Ascending aorta (tissue), 2 donors: ENCODE measurements at regions not wholly inside any gene's neighbourhood (a gene's known extent, or its start where the extent isn't known, plus 50 kb on each side); places are given as distances from the start of the nearest gene placed in this dataset.
"Not testable (repeated sequence)": the region's sequence is repeated elsewhere in the genome, so short reads cannot be mapped to it uniquely, and the experiment has no call there.

Experiments
- DNase-seq, 2 donors: peaks; one replicate each; pipeline ENCODE4 v3.0.0-alpha.2; 2019; ENCODE audit warnings: low spot score in 2 of 2
- H3K27ac ChIP-seq, 2 donors: fragments of 200-600 bp; sonication (generic); one replicate each; pipeline ENCODE4 v1.5.1; 2016 to 2017; ENCODE audit warnings: mild to moderate bottlenecking in 1 of 2
- H3K27me3 ChIP-seq: fragments of 200-600 bp; sonication (generic); one replicate; pipeline ENCODE4 v1.5.1; 2017
- H3K36me3 ChIP-seq, 2 donors: fragments of 200-600 bp; sonication (generic); one replicate each; pipeline ENCODE4 v1.5.1; 2016
- H3K4me1 ChIP-seq, 2 donors: fragments of 200-600 bp; sonication (generic); one replicate each; pipeline ENCODE4 v1.5.1; 2016 to 2017; ENCODE audit warnings: mild to moderate bottlenecking in 1 of 2
- H3K4me3 ChIP-seq, 2 donors: fragments of 200-600 bp; sonication (generic); one replicate each; pipeline ENCODE4 v1.5.1; 2016 to 2017; ENCODE audit warnings: mild to moderate bottlenecking in 1 of 2
- H3K9me3 ChIP-seq, 2 donors: fragments of 200-600 bp; sonication (generic); one replicate each; pipeline ENCODE4 v1.5.1; 2016
- intact Hi-C: fragments of 100-400 bp; cut with DNase I; formaldehyde crosslinking; loops from one replicate; pipeline ENCODE4 v1.15.1; 2023
- TF ChIP-seq, protein P1 (sequence below), 3 experiments: fragments of 200-600 bp in 2 of 3; fragments of 450-650 bp in 1 of 3; sonication (generic) in 2 of 3; IDR thresholded peaks; one replicate each; pipeline ENCODE4 v1.5.1; 2016 to 2019; ENCODE audit warnings: antibody characterized with exemption in 3 of 3, mild to moderate bottlenecking in 1 of 3, moderate library complexity in 1 of 3

DNA sequence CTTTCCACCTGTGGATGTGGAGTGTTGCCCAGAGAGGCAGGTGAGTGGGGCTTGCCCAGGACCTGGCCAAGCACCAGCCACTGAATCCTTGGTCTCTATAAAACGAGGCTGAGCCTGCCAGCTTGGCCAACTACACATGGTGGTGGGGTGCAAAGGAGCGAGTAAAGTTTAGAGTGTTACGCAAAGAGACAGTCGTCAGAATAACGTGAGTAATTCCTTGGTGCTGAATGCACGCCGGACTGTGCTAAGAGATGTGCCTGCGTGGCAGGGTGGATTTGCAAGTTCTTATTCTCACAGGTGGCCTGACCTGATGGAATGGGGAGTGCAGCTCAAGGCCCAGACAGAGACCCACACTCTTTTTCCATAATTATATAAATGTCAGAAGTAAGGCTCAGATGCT is 88.6 kb upstream of the B3GAT1 start:
- no peaks in the 10 kb centered on the region for H3K4me1 ChIP-seq
- intact Hi-C loops: no loop called here
- H3K27ac ChIP-seq: no peak overlapping the region
- no peaks in the 10 kb centered on the region for H3K9me3 ChIP-seq
- H3K27me3 ChIP-seq: no peaks in the 10 kb centered on the region
- DNase-seq: peak in 1 of 2 donors; percentile 18
- no peaks in the 10 kb centered on the region for H3K36me3 ChIP-seq
- TF ChIP-seq, protein P1, sequence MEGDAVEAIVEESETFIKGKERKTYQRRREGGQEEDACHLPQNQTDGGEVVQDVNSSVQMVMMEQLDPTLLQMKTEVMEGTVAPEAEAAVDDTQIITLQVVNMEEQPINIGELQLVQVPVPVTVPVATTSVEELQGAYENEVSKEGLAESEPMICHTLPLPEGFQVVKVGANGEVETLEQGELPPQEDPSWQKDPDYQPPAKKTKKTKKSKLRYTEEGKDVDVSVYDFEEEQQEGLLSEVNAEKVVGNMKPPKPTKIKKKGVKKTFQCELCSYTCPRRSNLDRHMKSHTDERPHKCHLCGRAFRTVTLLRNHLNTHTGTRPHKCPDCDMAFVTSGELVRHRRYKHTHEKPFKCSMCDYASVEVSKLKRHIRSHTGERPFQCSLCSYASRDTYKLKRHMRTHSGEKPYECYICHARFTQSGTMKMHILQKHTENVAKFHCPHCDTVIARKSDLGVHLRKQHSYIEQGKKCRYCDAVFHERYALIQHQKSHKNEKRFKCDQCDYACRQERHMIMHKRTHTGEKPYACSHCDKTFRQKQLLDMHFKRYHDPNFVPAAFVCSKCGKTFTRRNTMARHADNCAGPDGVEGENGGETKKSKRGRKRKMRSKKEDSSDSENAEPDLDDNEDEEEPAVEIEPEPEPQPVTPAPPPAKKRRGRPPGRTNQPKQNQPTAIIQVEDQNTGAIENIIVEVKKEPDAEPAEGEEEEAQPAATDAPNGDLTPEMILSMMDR (IDR thresholded peaks at IDR 0.05): no peak
- no peak overlapping the region for H3K4me3 ChIP-seq

DNA sequence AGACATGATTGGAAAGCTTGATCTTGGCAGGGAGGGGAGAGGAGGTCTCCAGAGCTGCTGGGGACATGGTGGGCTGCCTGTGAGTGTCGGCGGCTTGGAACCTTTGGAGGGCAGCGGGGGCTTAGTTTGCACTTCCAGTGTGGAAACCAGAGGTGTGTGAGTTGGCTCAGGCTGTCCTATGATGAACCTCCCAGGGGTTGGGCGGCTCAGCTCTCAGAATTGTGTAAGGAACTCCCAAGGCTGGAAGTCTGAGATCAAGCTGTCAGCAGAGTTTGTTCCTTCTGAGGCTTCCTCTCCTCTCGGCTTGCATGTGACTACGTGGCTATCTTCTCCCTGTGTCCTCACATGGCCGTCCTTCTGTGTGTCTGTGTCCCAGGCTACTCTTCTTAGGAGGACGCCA is 87.9 kb upstream of the B3GAT1 start:
- TF ChIP-seq, protein P1 (IDR thresholded peaks at IDR 0.05): no peak
- peak in 1 of 2 donors; percentile 51 for DNase-seq
- intact Hi-C loops: no loop called here

DNA sequence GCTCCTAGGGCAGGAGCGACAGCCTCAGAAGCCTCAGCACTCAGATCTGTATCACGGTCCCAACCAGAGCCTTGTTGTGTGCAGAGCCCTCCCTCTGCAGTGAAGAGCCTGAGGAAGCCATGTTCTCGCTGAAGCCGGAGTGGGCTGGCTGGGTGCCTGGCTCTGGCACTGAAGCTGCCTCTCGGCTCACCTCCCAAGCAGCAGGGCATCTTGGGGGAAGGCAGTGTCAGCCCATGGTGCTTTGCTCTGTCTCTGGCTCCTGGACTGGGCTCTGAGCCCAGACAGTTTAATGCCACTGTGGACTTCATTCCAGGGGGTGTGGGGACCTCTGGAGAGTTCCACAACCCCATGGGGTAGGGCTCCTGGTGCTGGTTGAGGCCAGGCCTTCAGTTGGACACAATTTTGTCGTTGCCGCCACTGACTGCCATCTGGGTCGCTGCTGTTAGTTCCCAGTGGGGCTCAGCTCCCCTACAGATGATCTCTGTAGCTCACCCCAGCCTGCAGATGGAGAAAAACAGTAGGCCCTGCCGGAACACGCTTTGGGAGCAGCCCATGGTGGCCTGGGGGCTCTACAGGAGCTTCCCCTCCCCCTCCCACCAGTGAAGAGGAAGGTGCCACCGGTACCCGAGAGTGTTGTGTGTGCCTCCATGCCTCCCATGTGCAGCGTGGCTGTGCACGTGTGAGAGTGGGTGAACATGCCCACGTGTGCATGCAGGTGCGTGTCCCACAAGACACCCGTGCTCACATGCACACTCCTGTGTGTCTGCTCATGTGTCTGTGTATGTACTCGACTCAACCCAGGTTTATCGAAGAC is 86.5 kb upstream of the B3GAT1 start:
- H3K4me1 ChIP-seq: no peaks in the 10 kb centered on the region
- H3K27ac ChIP-seq: no peak overlapping the region
- no peaks in the 10 kb centered on the region for H3K36me3 ChIP-seq
- H3K9me3 ChIP-seq: no peaks in the 10 kb centered on the region
- intact Hi-C loops: no loop called here
- H3K4me3 ChIP-seq: no peak overlapping the region
- DNase-seq: peak in 1 of 2 donors; percentile 54
- H3K27me3 ChIP-seq: no peaks in the 10 kb centered on the region
- TF ChIP-seq, protein P1 (IDR thresholded peaks at IDR 0.05): no peak

More for the DNA sequence above, 87.9 kb upstream of the B3GAT1 start:
- H3K4me1 ChIP-seq: no peaks in the 10 kb centered on the region
- H3K4me3 ChIP-seq: no peak overlapping the region
- no peaks in the 10 kb centered on the region for H3K27me3 ChIP-seq
- no peaks in the 10 kb centered on the region for H3K36me3 ChIP-seq
- H3K27ac ChIP-seq: no peak overlapping the region
- no peaks in the 10 kb centered on the region for H3K9me3 ChIP-seq

DNA sequence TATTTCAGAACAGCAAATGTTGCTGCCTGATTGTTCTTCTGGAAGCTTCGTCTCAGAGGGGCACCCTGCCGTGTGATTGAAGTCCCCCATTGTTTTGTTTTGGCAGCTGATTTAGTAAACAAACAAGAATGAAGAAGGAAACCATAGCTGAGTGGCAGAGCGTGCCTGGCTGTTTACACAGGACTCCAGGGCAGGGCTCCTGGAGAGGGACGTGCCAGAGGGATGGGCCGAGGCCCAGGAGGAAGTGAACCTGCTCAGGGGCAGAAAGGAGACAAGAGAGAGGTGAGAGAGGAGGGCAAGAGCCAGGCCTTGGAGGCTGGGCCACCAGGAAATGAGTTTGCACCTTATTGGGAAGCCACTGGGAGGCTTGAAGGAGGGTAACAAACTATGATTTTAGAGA is 85.5 kb upstream of the B3GAT1 start:
- DNase-seq: peak in 1 of 2 donors; percentile 25
- Histone ChIP-seq H3K4me3 (no peak overlapping the region), H3K4me1 (no peaks in the 10 kb centered on the region), H3K36me3 (no peaks in the 10 kb centered on the region), H3K9me3 (no peaks in the 10 kb centered on the region), H3K27me3 (no peaks in the 10 kb centered on the region), H3K27ac (no peak overlapping the region)
- TF ChIP-seq, protein P1 (IDR thresholded peaks at IDR 0.05): no peak
- intact Hi-C loops: no loop called here

DNA sequence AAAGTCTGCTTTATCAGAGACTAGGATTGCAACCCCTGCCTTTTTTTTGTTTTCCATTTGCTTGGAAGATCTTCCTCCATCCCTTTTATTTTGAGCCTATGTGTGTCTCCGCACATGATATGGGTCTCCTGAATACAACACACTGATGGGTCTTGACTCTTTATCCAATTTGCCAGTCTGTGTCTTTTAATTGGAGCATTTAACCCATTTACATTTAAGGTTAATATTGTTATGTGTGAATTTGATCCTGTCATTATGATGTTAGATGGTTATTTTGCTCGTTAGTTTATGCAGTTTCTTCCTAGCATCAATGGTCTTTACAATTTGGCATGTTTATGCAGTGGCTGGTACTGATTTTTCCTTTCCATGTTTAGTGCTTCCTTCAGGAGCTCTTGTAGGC is 84.0 kb upstream of the B3GAT1 start:
- H3K9me3 ChIP-seq, H3K4me1 ChIP-seq, DNase-seq, H3K36me3 ChIP-seq, H3K27ac ChIP-seq, H3K27me3 ChIP-seq, intact Hi-C loops, H3K4me3 ChIP-seq: not testable (repeated sequence)

DNA sequence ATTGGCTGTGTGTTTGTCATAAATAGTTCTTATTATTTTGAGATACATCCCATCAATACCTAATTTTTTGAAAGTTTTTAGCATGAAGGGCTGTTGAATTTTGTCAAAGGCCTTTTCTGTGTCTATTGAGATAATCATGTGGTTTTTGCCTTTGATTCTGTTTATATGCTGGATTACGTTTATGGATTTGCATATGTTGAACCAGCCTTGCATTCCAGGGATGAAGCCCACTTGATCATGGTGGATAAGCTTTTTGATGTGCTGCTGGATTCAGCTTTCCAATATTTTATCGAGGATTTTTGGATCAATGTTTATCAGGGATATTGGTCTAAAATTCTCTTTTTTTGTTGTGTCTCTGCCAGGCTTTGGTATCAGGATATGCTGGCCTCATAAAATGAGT is 82.4 kb upstream of the B3GAT1 start:
- H3K9me3 ChIP-seq, H3K4me1 ChIP-seq, DNase-seq, intact Hi-C loops, H3K4me3 ChIP-seq, H3K36me3 ChIP-seq, H3K27me3 ChIP-seq, H3K27ac ChIP-seq: not testable (repeated sequence)

DNA sequence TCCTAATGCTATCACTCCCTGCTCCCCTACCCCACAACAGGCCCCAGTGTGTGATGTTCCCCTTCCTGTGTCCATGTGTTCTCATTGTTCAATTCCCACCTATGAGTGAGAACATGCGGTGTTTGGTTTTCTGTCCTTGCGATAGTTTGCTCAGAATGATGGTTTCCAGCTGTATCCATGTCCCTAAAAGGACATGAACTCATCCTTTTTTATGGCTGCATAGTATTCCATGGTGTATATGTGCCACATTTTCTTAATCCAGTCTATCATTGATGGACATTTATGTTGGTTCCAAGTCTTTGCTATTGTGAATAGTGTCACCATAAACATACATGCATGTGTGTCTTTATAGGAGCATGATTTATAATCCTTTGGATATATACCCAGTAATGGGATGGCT is 80.4 kb upstream of the B3GAT1 start:
- intact Hi-C loops, H3K4me3 ChIP-seq, H3K36me3 ChIP-seq, H3K4me1 ChIP-seq, H3K27me3 ChIP-seq, H3K9me3 ChIP-seq, DNase-seq, H3K27ac ChIP-seq: not testable (repeated sequence)
